PFSK-1 (cell line): ENCODE measurements at regions not wholly inside any gene's neighbourhood (a gene's known extent, or its start where the extent isn't known, plus 50 kb on each side); places are given as distances from the start of the nearest gene placed in this dataset.

Source experiments
- FOXP2 ChIP-seq: optimal IDR thresholded peaks from 2 replicates; pipeline ENCODE3; 2011; ENCODE audit warnings: borderline replicate concordance, control low read depth, inconsistent platforms; ENCODE audit not compliant: insufficient read depth; ENCODE audit errors: extremely low read length, extremely low read depth
- POLR2AphosphoS5 ChIP-seq: IDR thresholded peaks from 2 replicates; pipeline ENCODE4 v1.6.1; 2012; ENCODE audit warnings: low read depth, mild to moderate bottlenecking, control low read depth, low read length, moderate library complexity
- SIN3A ChIP-seq: IDR thresholded peaks from 2 replicates; pipeline ENCODE4 v1.6.1; 2012; ENCODE audit warnings: mild to moderate bottlenecking, low read length, moderate library complexity, borderline replicate concordance; ENCODE audit not compliant: insufficient read depth
- TAF1 ChIP-seq: IDR thresholded peaks from 2 replicates; pipeline ENCODE4 v1.6.1; 2012; ENCODE audit warnings: low read length, control low read depth, borderline replicate concordance; ENCODE audit not compliant: insufficient read depth
- TF ChIP-seq, protein P1 (sequence below), 2 experiments: IDR thresholded peaks; 2 replicates each; pipeline versions ENCODE4 v1.6.1 to v1.8.0; 2011 to 2012; ENCODE audit warnings: low read depth in 2 of 2, low read length in 2 of 2, control low read depth in 1 of 2, inconsistent platforms in 1 of 2, mild to moderate bottlenecking in 1 of 2, moderate library complexity in 1 of 2; ENCODE audit not compliant: insufficient read depth in 1 of 2

DNA sequence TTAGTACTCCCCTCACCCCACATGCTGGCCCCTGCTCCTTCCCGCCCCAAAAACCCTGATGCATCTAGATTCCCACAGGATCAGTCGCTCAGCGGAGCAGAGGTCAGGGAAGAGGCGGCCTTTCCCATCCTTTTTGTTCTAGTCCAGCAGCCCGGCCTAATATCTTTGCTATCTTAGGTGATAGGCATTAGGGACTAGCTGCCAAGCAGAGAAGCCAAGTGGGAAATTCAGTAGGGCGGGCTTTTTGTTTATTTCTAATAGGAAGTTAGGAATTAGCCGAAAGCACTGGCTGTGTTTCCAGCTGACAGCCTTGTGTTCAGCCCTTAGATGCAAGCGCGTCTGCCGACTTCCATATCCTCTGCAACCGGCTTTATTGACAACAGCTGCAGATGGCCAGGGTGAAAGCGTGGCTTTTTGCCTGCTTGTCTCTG is 59.0 kb upstream of the BCAR3 start:
- TF ChIP-seq POLR2AphosphoS5 (no peak), FOXP2 (peak; percentile 93)
- TF ChIP-seq, protein P1, sequence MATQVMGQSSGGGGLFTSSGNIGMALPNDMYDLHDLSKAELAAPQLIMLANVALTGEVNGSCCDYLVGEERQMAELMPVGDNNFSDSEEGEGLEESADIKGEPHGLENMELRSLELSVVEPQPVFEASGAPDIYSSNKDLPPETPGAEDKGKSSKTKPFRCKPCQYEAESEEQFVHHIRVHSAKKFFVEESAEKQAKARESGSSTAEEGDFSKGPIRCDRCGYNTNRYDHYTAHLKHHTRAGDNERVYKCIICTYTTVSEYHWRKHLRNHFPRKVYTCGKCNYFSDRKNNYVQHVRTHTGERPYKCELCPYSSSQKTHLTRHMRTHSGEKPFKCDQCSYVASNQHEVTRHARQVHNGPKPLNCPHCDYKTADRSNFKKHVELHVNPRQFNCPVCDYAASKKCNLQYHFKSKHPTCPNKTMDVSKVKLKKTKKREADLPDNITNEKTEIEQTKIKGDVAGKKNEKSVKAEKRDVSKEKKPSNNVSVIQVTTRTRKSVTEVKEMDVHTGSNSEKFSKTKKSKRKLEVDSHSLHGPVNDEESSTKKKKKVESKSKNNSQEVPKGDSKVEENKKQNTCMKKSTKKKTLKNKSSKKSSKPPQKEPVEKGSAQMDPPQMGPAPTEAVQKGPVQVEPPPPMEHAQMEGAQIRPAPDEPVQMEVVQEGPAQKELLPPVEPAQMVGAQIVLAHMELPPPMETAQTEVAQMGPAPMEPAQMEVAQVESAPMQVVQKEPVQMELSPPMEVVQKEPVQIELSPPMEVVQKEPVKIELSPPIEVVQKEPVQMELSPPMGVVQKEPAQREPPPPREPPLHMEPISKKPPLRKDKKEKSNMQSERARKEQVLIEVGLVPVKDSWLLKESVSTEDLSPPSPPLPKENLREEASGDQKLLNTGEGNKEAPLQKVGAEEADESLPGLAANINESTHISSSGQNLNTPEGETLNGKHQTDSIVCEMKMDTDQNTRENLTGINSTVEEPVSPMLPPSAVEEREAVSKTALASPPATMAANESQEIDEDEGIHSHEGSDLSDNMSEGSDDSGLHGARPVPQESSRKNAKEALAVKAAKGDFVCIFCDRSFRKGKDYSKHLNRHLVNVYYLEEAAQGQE (IDR thresholded peaks at IDR 0.05; ENCODE audit: insufficient read depth in 1 of 2, low read depth in 2 of 2, low read length in 2 of 2): peak in 1 of 2 experiments; percentile 26; a peak in 1 of 4 replicates

DNA sequence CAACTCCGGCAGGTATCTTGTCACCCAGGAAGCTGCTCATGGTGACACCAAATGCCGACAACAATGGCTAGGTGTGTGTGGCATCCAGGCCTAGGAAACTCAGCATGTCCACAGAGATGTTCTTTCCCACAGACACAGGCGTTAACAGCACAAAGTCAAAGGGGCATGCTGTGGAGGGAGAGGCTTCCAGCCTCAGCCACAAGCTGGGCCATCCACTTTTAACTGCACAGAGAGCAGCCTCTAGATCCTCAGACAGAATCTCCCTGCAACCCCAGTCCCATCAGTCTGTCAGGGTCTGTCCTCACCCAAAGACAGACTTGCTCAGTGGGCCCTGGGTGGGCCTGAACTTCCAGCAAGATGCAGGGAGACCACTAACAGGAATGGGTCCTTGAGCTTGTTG is 58.5 kb upstream of the BCAR3 start:
- no peak for TF ChIP-seq FOXP2
- TF ChIP-seq, protein P1 (IDR thresholded peaks at IDR 0.05; ENCODE audit: insufficient read depth in 1 of 2, low read depth in 2 of 2, low read length in 2 of 2): no peak

GRCh38 chr1:93739472-93739871 is 57.8 kb upstream of the BCAR3 start:
- TF ChIP-seq, protein P1 (IDR thresholded peaks at IDR 0.05; ENCODE audit: insufficient read depth in 1 of 2, low read depth in 2 of 2, low read length in 2 of 2): no peak
- TF ChIP-seq TAF1 (no peak), POLR2AphosphoS5 (no peak), SIN3A (no peak), FOXP2 (no peak)

- no peak for TF ChIP-seq POLR2AphosphoS5
- TF ChIP-seq SIN3A: no peak
- TF ChIP-seq, protein P1 (IDR thresholded peaks at IDR 0.05; ENCODE audit: insufficient read depth in 1 of 2, low read depth in 2 of 2, low read length in 2 of 2): no peak
- TF ChIP-seq FOXP2: no peak
- TF ChIP-seq TAF1: no peak
These were observed 57.3 kb upstream of the BCAR3 start for GRCh38 chr1:93738926-93739325.

- TF ChIP-seq TAF1 (no peak), POLR2AphosphoS5 (no peak), SIN3A (no peak), FOXP2 (no peak)
- TF ChIP-seq, protein P1 (IDR thresholded peaks at IDR 0.05; ENCODE audit: insufficient read depth in 1 of 2, low read depth in 2 of 2, low read length in 2 of 2): no peak
These were observed 56.5 kb upstream of the BCAR3 start for GRCh38 chr1:93738075-93738622.
